ENCODE measurements at regions not wholly inside any gene's neighbourhood (a gene's known extent, or its start where the extent isn't known, plus 50 kb on each side); places are given as distances from the start of the nearest gene placed in this dataset.
A peak's percentile ranks its signal among the peaks of the same experiment; 100 is the strongest.

DNA sequence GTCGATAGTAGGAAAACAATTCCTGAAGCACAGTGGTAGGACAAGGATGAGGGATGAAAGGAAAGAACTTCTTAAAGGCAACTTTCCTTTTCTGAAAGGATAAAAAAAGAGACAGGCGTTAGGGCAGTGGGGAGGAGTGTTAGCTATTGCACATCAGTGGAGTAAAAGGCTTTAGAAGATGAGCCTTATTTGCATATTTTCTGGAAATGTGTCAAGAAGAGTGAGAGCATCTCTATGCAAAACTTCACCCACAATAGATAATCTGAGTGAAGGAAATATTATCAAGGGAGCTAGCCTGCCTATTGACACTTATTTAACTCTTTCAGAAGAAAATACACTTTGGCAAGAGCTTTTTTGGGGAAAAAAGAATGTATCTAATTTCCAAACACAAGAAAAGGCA lies 151.6 kb downstream of the MACIR start:
- Histone ChIP-seq H3K27me3 (ENCODE audit: insufficient read depth, low read depth, low read length) (no peaks in the 10 kb centered on the region), H3K9me2 (ENCODE audit: insufficient read depth, low read length) (no peaks in the 10 kb centered on the region), H3K4me2 (ENCODE audit: low read length) (no peak overlapping the region), H3K9ac (ENCODE audit: low read length) (no peak overlapping the region), H3K79me2 (replicated peaks; ENCODE audit: insufficient read depth, low read length) (no peaks in the 10 kb centered on the region), H3K36me3 (ENCODE audit: insufficient read depth, low read length) (no peaks in the 10 kb centered on the region), H4K20me1 (ENCODE audit: insufficient read depth) (no peaks in the 10 kb centered on the region), H3F3A (ENCODE audit: insufficient read depth, low read length, poor library complexity, severe bottlenecking) (no peaks in the 10 kb centered on the region), H2AFZ (ENCODE audit: low read depth, low read length) (no peak overlapping the region), H3K4me3 (ENCODE audit: low read length) (no peak overlapping the region), H3K27ac (ENCODE audit: low read length) (no peak overlapping the region), H3K9me3 (ENCODE audit: low read length) (no peaks in the 10 kb centered on the region)
- peak; percentile 19 for TF ChIP-seq EP300 (conservative IDR thresholded peaks at IDR 0.05; ENCODE audit: poor library complexity, severe bottlenecking)
- no peak for TF ChIP-seq POLR2AphosphoS5 (IDR thresholded peaks at IDR 0.05)

DNA sequence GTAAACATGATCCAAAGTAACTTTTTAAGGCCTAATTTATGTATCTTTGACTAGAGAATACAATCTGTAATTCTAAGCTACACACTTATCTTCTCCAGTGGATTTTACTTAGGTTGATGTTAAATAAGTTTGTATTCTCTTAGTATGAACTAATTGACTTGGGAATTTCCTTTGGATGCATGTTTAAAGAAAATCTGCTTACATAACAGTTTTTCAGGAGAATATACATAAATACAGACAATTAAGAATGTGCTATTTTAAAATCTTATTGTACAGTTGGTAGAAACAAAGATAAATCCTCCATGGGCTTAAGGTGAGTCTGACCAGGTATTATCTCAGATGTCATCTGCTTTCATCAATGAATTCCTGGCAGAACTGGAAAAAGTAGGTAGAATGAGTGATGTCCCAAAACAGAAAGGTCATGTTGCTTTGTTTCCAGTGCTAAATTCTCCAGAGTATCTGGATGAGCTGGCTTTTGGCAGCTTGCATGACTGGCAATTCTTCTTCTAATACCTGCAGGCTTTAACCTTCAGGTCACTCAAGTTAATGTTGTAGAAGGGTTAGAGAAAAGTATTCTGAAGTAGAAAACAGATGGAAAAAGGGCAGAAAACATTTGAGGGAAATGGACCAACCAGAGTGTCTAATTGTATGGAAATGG lies 150.6 kb downstream of the MACIR start:
- no peak overlapping the region for H2AFZ ChIP-seq (ENCODE audit: low read depth, low read length)
- no peak overlapping the region for H3K27ac ChIP-seq (ENCODE audit: low read length)
- no peak overlapping the region for H3K9ac ChIP-seq (ENCODE audit: low read length)
- no peaks in the 10 kb centered on the region for H3K27me3 ChIP-seq (ENCODE audit: insufficient read depth, low read depth, low read length)
- H3K4me3 ChIP-seq (ENCODE audit: low read length), result no peak overlapping the region
- TF ChIP-seq POLR2AphosphoS5 (IDR thresholded peaks at IDR 0.05), result no peak
- no peak for TF ChIP-seq EP300 (conservative IDR thresholded peaks at IDR 0.05; ENCODE audit: poor library complexity, severe bottlenecking)
- no peaks in the 10 kb centered on the region for H3K36me3 ChIP-seq (ENCODE audit: insufficient read depth, low read length)
- H4K20me1 ChIP-seq (ENCODE audit: insufficient read depth), result no peaks in the 10 kb centered on the region
- H3K4me2 ChIP-seq (ENCODE audit: low read length), result no peak overlapping the region
- no peaks in the 10 kb centered on the region for H3K79me2 ChIP-seq (replicated peaks; ENCODE audit: insufficient read depth, low read length)
- H3K9me2 ChIP-seq (ENCODE audit: insufficient read depth, low read length), result no peaks in the 10 kb centered on the region
- no peaks in the 10 kb centered on the region for H3K9me3 ChIP-seq (ENCODE audit: low read length)
- no peaks in the 10 kb centered on the region for H3F3A ChIP-seq (ENCODE audit: insufficient read depth, low read length, poor library complexity, severe bottlenecking)

DNA sequence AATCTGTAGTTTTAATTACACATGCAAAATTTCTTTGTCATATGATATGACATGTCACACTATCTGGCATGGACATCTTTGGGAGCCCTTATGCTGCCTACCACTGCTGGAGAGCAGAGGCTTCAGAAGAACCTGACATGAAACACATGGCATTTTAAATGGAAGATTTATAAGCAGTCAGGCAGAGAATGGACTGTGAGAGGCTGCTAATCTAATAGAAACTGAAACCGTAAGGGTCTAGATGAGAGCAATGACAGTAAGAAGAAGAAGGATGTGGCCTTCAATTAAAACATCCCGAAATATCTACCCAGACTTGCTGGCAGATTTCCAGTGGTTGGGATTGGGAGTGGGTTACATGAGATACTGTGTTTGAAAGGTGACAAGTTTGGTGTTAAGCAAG lies 149.8 kb downstream of the MACIR start:
- TF ChIP-seq, protein P1, sequence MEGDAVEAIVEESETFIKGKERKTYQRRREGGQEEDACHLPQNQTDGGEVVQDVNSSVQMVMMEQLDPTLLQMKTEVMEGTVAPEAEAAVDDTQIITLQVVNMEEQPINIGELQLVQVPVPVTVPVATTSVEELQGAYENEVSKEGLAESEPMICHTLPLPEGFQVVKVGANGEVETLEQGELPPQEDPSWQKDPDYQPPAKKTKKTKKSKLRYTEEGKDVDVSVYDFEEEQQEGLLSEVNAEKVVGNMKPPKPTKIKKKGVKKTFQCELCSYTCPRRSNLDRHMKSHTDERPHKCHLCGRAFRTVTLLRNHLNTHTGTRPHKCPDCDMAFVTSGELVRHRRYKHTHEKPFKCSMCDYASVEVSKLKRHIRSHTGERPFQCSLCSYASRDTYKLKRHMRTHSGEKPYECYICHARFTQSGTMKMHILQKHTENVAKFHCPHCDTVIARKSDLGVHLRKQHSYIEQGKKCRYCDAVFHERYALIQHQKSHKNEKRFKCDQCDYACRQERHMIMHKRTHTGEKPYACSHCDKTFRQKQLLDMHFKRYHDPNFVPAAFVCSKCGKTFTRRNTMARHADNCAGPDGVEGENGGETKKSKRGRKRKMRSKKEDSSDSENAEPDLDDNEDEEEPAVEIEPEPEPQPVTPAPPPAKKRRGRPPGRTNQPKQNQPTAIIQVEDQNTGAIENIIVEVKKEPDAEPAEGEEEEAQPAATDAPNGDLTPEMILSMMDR (IDR thresholded peaks at IDR 0.05; ENCODE audit: poor library complexity, severe bottlenecking), result no peak
- no peak for TF ChIP-seq SMC3 (conservative IDR thresholded peaks at IDR 0.05; ENCODE audit: poor library complexity)
- no peak for TF ChIP-seq MXI1 (conservative IDR thresholded peaks at IDR 0.05; ENCODE audit: poor library complexity, severe bottlenecking)
- no peak for TF ChIP-seq RAD21 (conservative IDR thresholded peaks at IDR 0.05)
- TF ChIP-seq EP300 (conservative IDR thresholded peaks at IDR 0.05; ENCODE audit: poor library complexity, severe bottlenecking), result no peak
- TF ChIP-seq, protein P2, sequence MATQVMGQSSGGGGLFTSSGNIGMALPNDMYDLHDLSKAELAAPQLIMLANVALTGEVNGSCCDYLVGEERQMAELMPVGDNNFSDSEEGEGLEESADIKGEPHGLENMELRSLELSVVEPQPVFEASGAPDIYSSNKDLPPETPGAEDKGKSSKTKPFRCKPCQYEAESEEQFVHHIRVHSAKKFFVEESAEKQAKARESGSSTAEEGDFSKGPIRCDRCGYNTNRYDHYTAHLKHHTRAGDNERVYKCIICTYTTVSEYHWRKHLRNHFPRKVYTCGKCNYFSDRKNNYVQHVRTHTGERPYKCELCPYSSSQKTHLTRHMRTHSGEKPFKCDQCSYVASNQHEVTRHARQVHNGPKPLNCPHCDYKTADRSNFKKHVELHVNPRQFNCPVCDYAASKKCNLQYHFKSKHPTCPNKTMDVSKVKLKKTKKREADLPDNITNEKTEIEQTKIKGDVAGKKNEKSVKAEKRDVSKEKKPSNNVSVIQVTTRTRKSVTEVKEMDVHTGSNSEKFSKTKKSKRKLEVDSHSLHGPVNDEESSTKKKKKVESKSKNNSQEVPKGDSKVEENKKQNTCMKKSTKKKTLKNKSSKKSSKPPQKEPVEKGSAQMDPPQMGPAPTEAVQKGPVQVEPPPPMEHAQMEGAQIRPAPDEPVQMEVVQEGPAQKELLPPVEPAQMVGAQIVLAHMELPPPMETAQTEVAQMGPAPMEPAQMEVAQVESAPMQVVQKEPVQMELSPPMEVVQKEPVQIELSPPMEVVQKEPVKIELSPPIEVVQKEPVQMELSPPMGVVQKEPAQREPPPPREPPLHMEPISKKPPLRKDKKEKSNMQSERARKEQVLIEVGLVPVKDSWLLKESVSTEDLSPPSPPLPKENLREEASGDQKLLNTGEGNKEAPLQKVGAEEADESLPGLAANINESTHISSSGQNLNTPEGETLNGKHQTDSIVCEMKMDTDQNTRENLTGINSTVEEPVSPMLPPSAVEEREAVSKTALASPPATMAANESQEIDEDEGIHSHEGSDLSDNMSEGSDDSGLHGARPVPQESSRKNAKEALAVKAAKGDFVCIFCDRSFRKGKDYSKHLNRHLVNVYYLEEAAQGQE (IDR thresholded peaks at IDR 0.05; ENCODE audit: borderline replicate concordance), result no peak
- no peak for TF ChIP-seq EZH2 (IDR thresholded peaks at IDR 0.05; ENCODE audit: borderline replicate concordance, insufficient read depth, low read length, poor library complexity, severe bottlenecking)
- no peak for TF ChIP-seq TAF1 (IDR thresholded peaks at IDR 0.05; ENCODE audit: low read depth)
- TF ChIP-seq POLR2AphosphoS5 (IDR thresholded peaks at IDR 0.05), result no peak
- no peak overlapping the region for H3K27ac ChIP-seq (ENCODE audit: low read length)

More for the DNA sequence above, 149.8 kb downstream of the MACIR start:
- Histone ChIP-seq H3K36me3 (ENCODE audit: insufficient read depth, low read length) (no peaks in the 10 kb centered on the region), H3K9ac (ENCODE audit: low read length) (no peak overlapping the region), H3K9me3 (ENCODE audit: low read length) (no peaks in the 10 kb centered on the region), H3F3A (ENCODE audit: insufficient read depth, low read length, poor library complexity, severe bottlenecking) (no peaks in the 10 kb centered on the region), H2AFZ (ENCODE audit: low read depth, low read length) (no peak overlapping the region), H3K79me2 (replicated peaks; ENCODE audit: insufficient read depth, low read length) (no peaks in the 10 kb centered on the region), H3K27me3 (ENCODE audit: insufficient read depth, low read depth, low read length) (no peaks in the 10 kb centered on the region), H3K9me2 (ENCODE audit: insufficient read depth, low read length) (no peaks in the 10 kb centered on the region), H3K4me3 (ENCODE audit: low read length) (no peak overlapping the region), H3K4me2 (ENCODE audit: low read length) (no peak overlapping the region), H4K20me1 (ENCODE audit: insufficient read depth) (no peaks in the 10 kb centered on the region)
